ENCODE measurements at regions not wholly inside any gene's neighbourhood (a gene's known extent, or its start where the extent isn't known, plus 50 kb on each side); places are given as distances from the start of the nearest gene placed in this dataset.

DNA sequence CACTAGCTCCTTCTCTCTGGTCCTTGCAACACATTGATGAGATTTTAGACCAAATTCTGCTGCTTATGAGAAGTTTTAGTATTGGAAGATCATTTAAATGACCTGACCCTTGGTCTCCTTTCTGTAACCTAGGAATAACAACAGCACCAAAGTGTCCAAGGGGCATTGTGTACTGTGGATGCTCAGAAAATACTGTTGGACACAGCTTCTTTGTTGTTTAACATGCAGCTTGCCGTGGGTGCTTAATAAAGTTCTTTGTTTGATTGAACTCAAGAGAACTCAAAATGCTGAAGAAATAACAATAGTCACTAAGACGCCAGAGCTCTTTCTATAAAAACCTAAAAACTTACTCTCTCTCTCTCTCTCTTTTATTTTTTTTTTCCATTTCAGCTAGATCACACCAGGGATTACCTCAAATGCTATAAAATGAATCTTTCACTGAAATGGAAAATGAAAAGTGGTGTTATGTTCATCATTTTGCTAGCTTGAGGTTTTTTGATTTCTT lies 548.9 kb upstream of the CDH8 start:
- H2AFZ ChIP-seq (ENCODE audit: low read length), result no peak overlapping the region
- peaks cover 3% of the 10 kb centered on the region for H3K9me3 ChIP-seq (ENCODE audit: low read depth, low read length)
- no peak overlapping the region for H3K4me3 ChIP-seq (ENCODE audit: insufficient read depth, low read length)
- H4K20me1 ChIP-seq (ENCODE audit: insufficient read depth, low read length), result no peaks in the 10 kb centered on the region
- no peaks in the 10 kb centered on the region for H3K79me2 ChIP-seq (ENCODE audit: insufficient read depth, low read length)
- no peaks in the 10 kb centered on the region for H3K27me3 ChIP-seq (ENCODE audit: insufficient read depth, low read length)
- TF ChIP-seq, protein P1, sequence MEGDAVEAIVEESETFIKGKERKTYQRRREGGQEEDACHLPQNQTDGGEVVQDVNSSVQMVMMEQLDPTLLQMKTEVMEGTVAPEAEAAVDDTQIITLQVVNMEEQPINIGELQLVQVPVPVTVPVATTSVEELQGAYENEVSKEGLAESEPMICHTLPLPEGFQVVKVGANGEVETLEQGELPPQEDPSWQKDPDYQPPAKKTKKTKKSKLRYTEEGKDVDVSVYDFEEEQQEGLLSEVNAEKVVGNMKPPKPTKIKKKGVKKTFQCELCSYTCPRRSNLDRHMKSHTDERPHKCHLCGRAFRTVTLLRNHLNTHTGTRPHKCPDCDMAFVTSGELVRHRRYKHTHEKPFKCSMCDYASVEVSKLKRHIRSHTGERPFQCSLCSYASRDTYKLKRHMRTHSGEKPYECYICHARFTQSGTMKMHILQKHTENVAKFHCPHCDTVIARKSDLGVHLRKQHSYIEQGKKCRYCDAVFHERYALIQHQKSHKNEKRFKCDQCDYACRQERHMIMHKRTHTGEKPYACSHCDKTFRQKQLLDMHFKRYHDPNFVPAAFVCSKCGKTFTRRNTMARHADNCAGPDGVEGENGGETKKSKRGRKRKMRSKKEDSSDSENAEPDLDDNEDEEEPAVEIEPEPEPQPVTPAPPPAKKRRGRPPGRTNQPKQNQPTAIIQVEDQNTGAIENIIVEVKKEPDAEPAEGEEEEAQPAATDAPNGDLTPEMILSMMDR (IDR thresholded peaks at IDR 0.05; ENCODE audit: extremely low read depth, low read depth, low read length), result no peak
- H3K4me1 ChIP-seq (ENCODE audit: insufficient read depth, low read length), result no peaks in the 10 kb centered on the region
- no peak overlapping the region for H3K4me2 ChIP-seq (ENCODE audit: insufficient read depth, low read length)
- no peaks in the 10 kb centered on the region for H3K36me3 ChIP-seq (ENCODE audit: insufficient read depth, low read length)
- no peak overlapping the region for H3K27ac ChIP-seq (ENCODE audit: low read depth, low read length)
- DNase-seq (ENCODE audit: insufficient read length, low spot score, missing footprints), result no peak

DNA sequence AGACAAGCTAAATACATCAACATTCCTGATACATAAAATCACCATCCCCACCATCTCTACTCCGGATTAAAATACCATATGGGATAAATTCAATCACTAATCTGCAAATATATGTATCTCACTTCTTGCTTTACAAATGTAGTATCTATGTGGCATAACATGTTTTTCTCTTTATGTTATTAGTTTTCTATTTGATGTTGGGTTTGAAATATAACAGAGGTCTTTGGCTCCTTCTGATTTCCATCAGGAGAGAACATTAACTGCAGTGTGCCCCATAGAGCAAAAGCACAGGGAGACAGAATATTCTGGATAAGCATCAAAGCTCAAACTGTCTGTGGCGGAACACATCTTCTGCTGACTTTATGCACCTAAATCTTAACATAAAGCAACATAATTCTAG lies 547.2 kb upstream of the CDH8 start:
- H3K9me3 ChIP-seq (ENCODE audit: low read depth, low read length), result peaks cover 3% of the 10 kb centered on the region
- H2AFZ ChIP-seq (ENCODE audit: low read length), result no peak overlapping the region
- H4K20me1 ChIP-seq (ENCODE audit: insufficient read depth, low read length), result no peaks in the 10 kb centered on the region
- H3K27me3 ChIP-seq (ENCODE audit: insufficient read depth, low read length), result no peaks in the 10 kb centered on the region
- TF ChIP-seq, protein P1 (IDR thresholded peaks at IDR 0.05; ENCODE audit: extremely low read depth, low read depth, low read length), result no peak
- no peaks in the 10 kb centered on the region for H3K4me1 ChIP-seq (ENCODE audit: insufficient read depth, low read length)
- no peak overlapping the region for H3K4me2 ChIP-seq (ENCODE audit: insufficient read depth, low read length)
- H3K79me2 ChIP-seq (ENCODE audit: insufficient read depth, low read length), result no peaks in the 10 kb centered on the region
- no peaks in the 10 kb centered on the region for H3K36me3 ChIP-seq (ENCODE audit: insufficient read depth, low read length)
- no peak for DNase-seq (ENCODE audit: insufficient read length, low spot score, missing footprints)
- no peak overlapping the region for H3K4me3 ChIP-seq (ENCODE audit: insufficient read depth, low read length)
- H3K27ac ChIP-seq (ENCODE audit: low read depth, low read length), result no peak overlapping the region

DNA sequence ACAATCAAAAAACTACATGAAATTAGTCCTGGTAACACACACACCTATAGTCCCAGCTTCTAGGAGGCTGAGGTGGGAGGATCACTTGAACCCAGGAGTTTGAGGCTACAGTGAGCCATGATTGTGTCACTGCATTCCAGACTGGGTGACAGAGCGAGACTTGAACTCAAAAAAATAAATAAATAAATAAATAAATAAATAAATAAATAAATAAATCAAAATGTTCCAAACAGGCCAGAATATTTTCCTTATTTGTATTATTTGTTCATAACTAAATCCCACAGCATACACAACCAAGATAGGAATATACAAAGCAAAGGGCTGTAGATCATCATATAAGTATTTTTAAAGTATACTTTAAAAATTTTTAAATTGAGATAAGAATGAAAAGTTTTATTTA lies 537.2 kb upstream of the CDH8 start:
- TF ChIP-seq, protein P1 (IDR thresholded peaks at IDR 0.05; ENCODE audit: extremely low read depth, low read depth, low read length), result no peak
- Histone ChIP-seq H2AFZ (ENCODE audit: low read length) (no peak overlapping the region), H3K79me2 (ENCODE audit: insufficient read depth, low read length) (no peaks in the 10 kb centered on the region), H3K4me1 (ENCODE audit: insufficient read depth, low read length) (no peaks in the 10 kb centered on the region), H4K20me1 (ENCODE audit: insufficient read depth, low read length) (no peaks in the 10 kb centered on the region), H3K36me3 (ENCODE audit: insufficient read depth, low read length) (no peaks in the 10 kb centered on the region), H3K4me2 (ENCODE audit: insufficient read depth, low read length) (no peak overlapping the region), H3K27me3 (ENCODE audit: insufficient read depth, low read length) (no peaks in the 10 kb centered on the region), H3K4me3 (ENCODE audit: insufficient read depth, low read length) (no peak overlapping the region), H3K27ac (ENCODE audit: low read depth, low read length) (no peak overlapping the region), H3K9me3 (ENCODE audit: low read depth, low read length) (peaks cover 2% of the 10 kb centered on the region)
- no peak for DNase-seq (ENCODE audit: insufficient read length, low spot score, missing footprints)

DNA sequence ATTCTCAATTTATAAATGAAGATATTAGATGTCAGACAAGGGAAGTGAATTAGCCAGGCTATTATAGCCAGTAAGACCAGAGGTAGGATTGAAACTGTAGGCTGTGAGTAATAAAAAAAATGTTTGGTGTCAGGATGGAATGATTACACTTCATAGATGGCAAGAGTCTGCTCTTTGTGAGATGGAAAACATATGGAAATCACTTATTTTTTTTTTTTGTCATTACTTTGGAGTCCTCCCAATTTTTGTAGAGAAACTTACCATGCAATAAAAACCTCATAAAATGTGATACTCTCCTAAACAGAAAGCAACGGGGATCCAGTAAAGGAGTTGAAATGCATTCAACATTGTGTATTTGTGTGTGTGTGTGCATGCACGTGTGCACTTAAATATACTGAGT lies 532.7 kb upstream of the CDH8 start:
- Histone ChIP-seq H2AFZ (ENCODE audit: low read length) (no peak overlapping the region), H3K27me3 (ENCODE audit: insufficient read depth, low read length) (no peaks in the 10 kb centered on the region), H3K4me2 (ENCODE audit: insufficient read depth, low read length) (no peak overlapping the region), H4K20me1 (ENCODE audit: insufficient read depth, low read length) (no peaks in the 10 kb centered on the region), H3K36me3 (ENCODE audit: insufficient read depth, low read length) (no peaks in the 10 kb centered on the region), H3K4me1 (ENCODE audit: insufficient read depth, low read length) (no peaks in the 10 kb centered on the region), H3K27ac (ENCODE audit: low read depth, low read length) (no peak overlapping the region), H3K4me3 (ENCODE audit: insufficient read depth, low read length) (no peak overlapping the region), H3K79me2 (ENCODE audit: insufficient read depth, low read length) (no peaks in the 10 kb centered on the region), H3K9me3 (ENCODE audit: low read depth, low read length) (no peaks in the 10 kb centered on the region)
- no peak for DNase-seq (ENCODE audit: insufficient read length, low spot score, missing footprints)
- TF ChIP-seq, protein P1 (IDR thresholded peaks at IDR 0.05; ENCODE audit: extremely low read depth, low read depth, low read length), result no peak

Measured in osteoblast (primary cell).